ENCODE measurements at regions not wholly inside any gene's neighbourhood (a gene's known extent, or its start where the extent isn't known, plus 50 kb on each side); places are given as distances from the start of the nearest gene placed in this dataset.
A peak's percentile ranks its signal among the peaks of the same experiment; 100 is the strongest.

GRCh38 chr6:130314271-130314670 lies 51.5 kb upstream of the TMEM200A start:
- POLR2A ChIA-PET, result no interaction called here
- Mint-ChIP-seq H3K4me1 (ENCODE audit: low read depth) (no peaks in the 10 kb centered on the region), H3K27me3 (no peaks in the 10 kb centered on the region), H3K9me3 (no peaks in the 10 kb centered on the region), H3K27ac (no peak overlapping the region), H3K4me3 (no peak overlapping the region), H3K36me3 (ENCODE audit: low read depth) (no peaks in the 10 kb centered on the region)
- no peak for TF ChIP-seq CTCF (IDR thresholded peaks at IDR 0.05)
- no peak for DNase-seq
- CTCF ChIA-PET, result interaction anchor here (0.6 to 1.9 kb wide), 5 partner anchors 51 to 384 kb away, joined by 3 to 5 read pairs (median 3); partner anchors contain the start of gene TMEM200A
- intact Hi-C loops (cut with micrococcal nuclease), result no loop called here
- ATAC-seq, result peak; percentile 37

- Mint-ChIP-seq H3K4me3 (no peak overlapping the region), H3K9me3 (no peaks in the 10 kb centered on the region), H3K27me3 (no peaks in the 10 kb centered on the region), H3K27ac (no peak overlapping the region), H3K36me3 (ENCODE audit: low read depth) (no peaks in the 10 kb centered on the region), H3K4me1 (ENCODE audit: low read depth) (no peaks in the 10 kb centered on the region)
- ChIA-PET CTCF (interaction anchor here (1.1 to 1.4 kb wide), 2 partner anchors 9 to 385 kb away, joined by 5 to 7 read pairs; no protein-coding TSS in a partner anchor), POLR2A (no interaction called here)
- ATAC-seq (no peak), DNase-seq (no peak)
- no peak for TF ChIP-seq CTCF (IDR thresholded peaks at IDR 0.05)
- intact Hi-C loops (cut with micrococcal nuclease), result no loop called here
Measured at GRCh38 chr6:130313206-130313605, 52.6 kb upstream of the TMEM200A start.

- intact Hi-C loops (cut with micrococcal nuclease), result no loop called here
- H3K27ac Mint-ChIP-seq, result no peak overlapping the region
- H3K27me3 Mint-ChIP-seq, result no peaks in the 10 kb centered on the region
- H3K4me1 Mint-ChIP-seq (ENCODE audit: low read depth), result peaks cover 4% of the 10 kb centered on the region
- no peak for TF ChIP-seq CTCF (IDR thresholded peaks at IDR 0.05)
- no peaks in the 10 kb centered on the region for H3K36me3 Mint-ChIP-seq (ENCODE audit: low read depth)
- no peak overlapping the region for H3K4me3 Mint-ChIP-seq
- ATAC-seq (no peak), DNase-seq (no peak)
- POLR2A ChIA-PET, result no interaction called here
- CTCF ChIA-PET, result interaction anchor here (1.6 to 2.3 kb wide), 2 partner anchors 13 to 27 kb away, joined by 5 to 7 read pairs; no protein-coding TSS in a partner anchor
- H3K9me3 Mint-ChIP-seq, result no peaks in the 10 kb centered on the region
Measured at GRCh38 chr6:130309028-130309427, 56.8 kb upstream of the TMEM200A start.

- intact Hi-C loops (cut with micrococcal nuclease), result no loop called here
- peak; percentile 30 for ATAC-seq
Measured at GRCh38 chr6:130307752-130308361, 58.0 kb upstream of the TMEM200A start.

More at GRCh38 chr6:130307752-130308361, 58.0 kb upstream of the TMEM200A start:
- no peak for TF ChIP-seq CTCF (IDR thresholded peaks at IDR 0.05)
- DNase-seq, result no peak
- ChIA-PET POLR2A (no interaction called here), CTCF (interaction anchor here (0.6 to 2.3 kb wide), 3 partner anchors 15 to 390 kb away, joined by 3 to 8 read pairs (median 5); no protein-coding TSS in a partner anchor)
- H3K4me3 Mint-ChIP-seq, result no peak overlapping the region
- H3K27me3 Mint-ChIP-seq, result no peaks in the 10 kb centered on the region
- no peak overlapping the region for H3K27ac Mint-ChIP-seq
- H3K4me1 Mint-ChIP-seq (ENCODE audit: low read depth), result peaks cover 4% of the 10 kb centered on the region
- H3K9me3 Mint-ChIP-seq, result no peaks in the 10 kb centered on the region
- H3K36me3 Mint-ChIP-seq (ENCODE audit: low read depth), result no peaks in the 10 kb centered on the region
